HCT116 (cell line): ENCODE measurements at regions not wholly inside any gene's neighbourhood (a gene's known extent, or its start where the extent isn't known, plus 50 kb on each side); places are given as distances from the start of the nearest gene placed in this dataset.

Experiments used
- ATAC-seq: fragments of 200-7000 bp; cut with Tn5 transposase; 2 replicates; pipeline ENCODE4 v1.9.1; 2020; ENCODE audit warnings: mild to moderate bottlenecking, moderate library complexity
- BruUV-seq: library from RNA; stranded (reverse); fragments of 400-500 nt; replicated peaks from 2 replicates; lab custom pipeline; 2021; lab: Mats Ljungman, UMichigan
- CTCF ChIA-PET: fragments of 300-600 bp; sonication (Branson Sonifier 250); formaldehyde crosslinking; loops from one replicate; lab custom pipeline; 2021; ENCODE audit warnings: antibody characterized with exemption; lab: Charles Lee
- POLR2A ChIA-PET: fragments of 300-600, 350-600 bp; sonication (Branson Sonifier 250); formaldehyde crosslinking; loops from one replicate; lab custom pipeline; 2021; ENCODE audit warnings: antibody characterized with exemption; lab: Charles Lee
- RAD21 ChIA-PET, 2 experiments: fragments of 300-600 bp; sonication (Branson Sonifier 250); formaldehyde crosslinking; loops; one replicate each; lab custom pipeline; 2023; ENCODE audit warnings: low total read pairs in 2 of 2; ENCODE audit not compliant: uncharacterized antibody in 2 of 2, unreplicated experiment in 2 of 2, low non-redundant PET in 1 of 2; lab: Charles Lee
- DNase-seq: peaks from one replicate; pipeline ENCODE4 v3.0.0-alpha.2; 2010; ENCODE audit warnings: low read depth, low spot score
- H2AFZ ChIP-seq: fragments of 200-600 bp; shearing (Covaris generic), sonication (generic); 2 replicates; pipeline ENCODE4 v1.6.1; 2017; ENCODE audit warnings: low read depth, mixed run types, mixed read lengths, antibody characterized with exemption, low read length; ENCODE audit not compliant: poor library complexity, severe bottlenecking
- H3K27ac ChIP-seq: 2 replicates; pipeline ENCODE4 v1.5.1; 2012; ENCODE audit warnings: low read depth, low read length
- H3K27me3 ChIP-seq: fragments of 200-600 bp; sonication (generic); 2 replicates; pipeline ENCODE4 v1.6.1; 2016; ENCODE audit warnings: mixed run types, low read length, mixed read lengths; ENCODE audit not compliant: insufficient read depth
- H3K36me3 ChIP-seq, 2 experiments: fragments of 200-500 bp in 1 of 2; fragments of 200-600 bp in 1 of 2; sonication (Bioruptor generic) in 1 of 2; sonication (generic) in 1 of 2; 2 replicates each; pipeline versions ENCODE4 v1.5.1 to v1.6.1; 2014 to 2016; ENCODE audit warnings: low read length in 2 of 2, inconsistent platforms in 1 of 2, mixed read lengths in 1 of 2, mixed run types in 1 of 2; ENCODE audit not compliant: insufficient read depth in 2 of 2, control insufficient read depth in 1 of 2
- H3K4me1 ChIP-seq, 2 experiments: fragments of 200-600 bp in 1 of 2; sonication (generic) in 1 of 2; 2 replicates each; pipeline versions ENCODE4 v1.5.1 to v1.6.1; 2012 to 2017; ENCODE audit warnings: low read length in 2 of 2, inconsistent platforms in 1 of 2, mild to moderate bottlenecking in 1 of 2, mixed read lengths in 1 of 2, mixed run types in 1 of 2, moderate library complexity in 1 of 2; ENCODE audit not compliant: insufficient read depth in 2 of 2, control insufficient read depth in 1 of 2
- H3K4me2 ChIP-seq: fragments of 200-600 bp; sonication (generic); 2 replicates; pipeline ENCODE4 v1.6.1; 2017; ENCODE audit warnings: mixed run types, low read length, mixed read lengths
- H3K4me3 ChIP-seq, 2 experiments: fragments of 200-600 bp in 1 of 2; sonication (generic) in 1 of 2; replicated peaks in 1 of 2; 2 replicates each; pipeline ENCODE4 v1.5.1; 2011 to 2016; ENCODE audit warnings: low read length in 2 of 2, control low read depth in 1 of 2, low read depth in 1 of 2, mild to moderate bottlenecking in 1 of 2, mixed read lengths in 1 of 2, mixed run types in 1 of 2
- H3K79me2 ChIP-seq: fragments of 200-600 bp; sonication (generic); 2 replicates; pipeline ENCODE4 v1.6.1; 2017; ENCODE audit warnings: mild to moderate bottlenecking, mixed run types, low read length, moderate library complexity, mixed read lengths; ENCODE audit not compliant: insufficient read depth
- H3K9ac ChIP-seq: fragments of 200-600 bp; sonication (generic); 2 replicates; pipeline ENCODE4 v1.6.1; 2016; ENCODE audit warnings: low read length, mixed read lengths
- H3K9me2 ChIP-seq: fragments of 200-600 bp; sonication (generic), shearing (Covaris generic); 2 replicates; pipeline ENCODE4 v1.6.1; 2017; ENCODE audit warnings: mixed run types, mild to moderate bottlenecking, moderate library complexity; ENCODE audit not compliant: insufficient read depth
- H3K9me3 ChIP-seq, 2 experiments: fragments of 200-500 bp in 1 of 2; fragments of 200-600 bp in 1 of 2; sonication (Bioruptor generic) in 1 of 2; sonication (generic) in 1 of 2; 2 replicates each; pipeline ENCODE4 v1.6.1; 2014 to 2017; ENCODE audit warnings: low read length in 2 of 2, mixed read lengths in 2 of 2, inconsistent platforms in 1 of 2, low read depth in 1 of 2, mild to moderate bottlenecking in 1 of 2, mixed run types in 1 of 2, moderate library complexity in 1 of 2; ENCODE audit not compliant: control insufficient read depth in 1 of 2, insufficient read depth in 1 of 2
- H4K20me1 ChIP-seq: fragments of 200-600 bp; sonication (generic), shearing (Covaris generic); 2 replicates; pipeline ENCODE4 v1.6.1; 2017; ENCODE audit warnings: mixed run types, mild to moderate bottlenecking, moderate library complexity; ENCODE audit not compliant: insufficient read depth
- ATF3 ChIP-seq: IDR thresholded peaks from 2 replicates; pipeline ENCODE4 v1.6.1; 2012
- CEBPB ChIP-seq: IDR thresholded peaks from 2 replicates; pipeline ENCODE4 v1.6.1; 2012; ENCODE audit warnings: low read depth
- CTCF ChIP-seq, 3 experiments: fragments of 200-600 bp in 1 of 3; sonication (generic) in 1 of 3; IDR thresholded peaks in 2 of 3; conservative IDR thresholded peaks in 1 of 3; 2 replicates each; pipeline ENCODE4 v1.5.1; 2012 to 2017; ENCODE audit warnings: low read depth in 2 of 3, low read length in 2 of 3, antibody characterized with exemption in 1 of 3, borderline replicate concordance in 1 of 3, control low read depth in 1 of 3, mild to moderate bottlenecking in 1 of 3, mixed read lengths in 1 of 3, mixed run types in 1 of 3, moderate library complexity in 1 of 3; ENCODE audit not compliant: insufficient read depth in 1 of 3
- EGR1 ChIP-seq: IDR thresholded peaks from 2 replicates; pipeline ENCODE4 v1.6.1; 2012; ENCODE audit warnings: low read depth
- EZH2 ChIP-seq: fragments of 200-600 bp; sonication (generic); IDR thresholded peaks from 2 replicates; pipeline ENCODE4 v1.6.1; 2017; ENCODE audit warnings: antibody characterized with exemption, mixed run types
- FOSL1 ChIP-seq: IDR thresholded peaks from 2 replicates; pipeline ENCODE4 v1.6.1; 2012; ENCODE audit warnings: low read depth
- JUND ChIP-seq: IDR thresholded peaks from 2 replicates; pipeline ENCODE4 v1.6.1; 2012
- MAX ChIP-seq: IDR thresholded peaks from 2 replicates; pipeline ENCODE4 v1.6.1; 2012
- POLR2AphosphoS5 ChIP-seq: IDR thresholded peaks from 2 replicates; pipeline ENCODE4 v1.6.1; 2011; ENCODE audit warnings: mild to moderate bottlenecking, low read depth, low read length, moderate library complexity
- RAD21 ChIP-seq: IDR thresholded peaks from 2 replicates; pipeline ENCODE4 v1.6.1; 2012; ENCODE audit warnings: low read depth, mild to moderate bottlenecking
- ZFX ChIP-seq: fragments of 450-650 bp; IDR thresholded peaks from 2 replicates; pipeline ENCODE4 v1.6.1; 2017
- ZNF274 ChIP-seq: fragments of 200-500 bp; sonication (Bioruptor generic); IDR thresholded peaks from 2 replicates; pipeline ENCODE4 v1.6.1; 2014; ENCODE audit warnings: mild to moderate bottlenecking, low read depth, low read length, inconsistent platforms
- intact Hi-C: fragments of 100-400 bp; cut with micrococcal nuclease; formaldehyde crosslinking; loops from 2 replicates; pipeline ENCODE4 v1.10.0; 2022
- TF ChIP-seq, protein P1 (sequence below): IDR thresholded peaks from 2 replicates; pipeline ENCODE4 v1.6.1; 2011; ENCODE audit warnings: mild to moderate bottlenecking, low read length, moderate library complexity; ENCODE audit not compliant: insufficient replicate concordance; ENCODE audit errors: extremely low read depth

GRCh38 chr4:129453524-129454200, 357.7 kb downstream of the C4orf33 start:
- no peaks in the 10 kb centered on the region for H3K36me3 ChIP-seq
- H3K4me1 ChIP-seq: no peaks in the 10 kb centered on the region
- no peaks in the 10 kb centered on the region for H4K20me1 ChIP-seq
- no peaks in the 10 kb centered on the region for H3K79me2 ChIP-seq
- BruUV-seq: no TSS peak
- no peak overlapping the region for H3K27ac ChIP-seq
- no peak overlapping the region for H3K4me3 ChIP-seq
- ATAC-seq: no peak
- TF ChIP-seq MAX (no peak), EGR1 (no peak), CEBPB (no peak), CTCF (IDR thresholded peaks at IDR 0.05 in 2 of 3, conservative IDR thresholded peaks at IDR 0.05 in 1 of 3; ENCODE audit: borderline replicate concordance in 1 of 3, insufficient read depth in 1 of 3, low read depth in 2 of 3, low read length in 2 of 3) (no peak), EZH2 (no peak), ZNF274 (no peak), ATF3 (no peak), POLR2AphosphoS5 (no peak), JUND (no peak), RAD21 (no peak), FOSL1 (no peak), ZFX (no peak)
- TF ChIP-seq, protein P1, sequence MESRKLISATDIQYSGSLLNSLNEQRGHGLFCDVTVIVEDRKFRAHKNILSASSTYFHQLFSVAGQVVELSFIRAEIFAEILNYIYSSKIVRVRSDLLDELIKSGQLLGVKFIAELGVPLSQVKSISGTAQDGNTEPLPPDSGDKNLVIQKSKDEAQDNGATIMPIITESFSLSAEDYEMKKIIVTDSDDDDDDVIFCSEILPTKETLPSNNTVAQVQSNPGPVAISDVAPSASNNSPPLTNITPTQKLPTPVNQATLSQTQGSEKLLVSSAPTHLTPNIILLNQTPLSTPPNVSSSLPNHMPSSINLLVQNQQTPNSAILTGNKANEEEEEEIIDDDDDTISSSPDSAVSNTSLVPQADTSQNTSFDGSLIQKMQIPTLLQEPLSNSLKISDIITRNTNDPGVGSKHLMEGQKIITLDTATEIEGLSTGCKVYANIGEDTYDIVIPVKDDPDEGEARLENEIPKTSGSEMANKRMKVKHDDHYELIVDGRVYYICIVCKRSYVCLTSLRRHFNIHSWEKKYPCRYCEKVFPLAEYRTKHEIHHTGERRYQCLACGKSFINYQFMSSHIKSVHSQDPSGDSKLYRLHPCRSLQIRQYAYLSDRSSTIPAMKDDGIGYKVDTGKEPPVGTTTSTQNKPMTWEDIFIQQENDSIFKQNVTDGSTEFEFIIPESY: no peak
- RAD21 ChIA-PET: no interaction called here
- DNase-seq: no peak
- intact Hi-C loops: no loop called here
- no peaks in the 10 kb centered on the region for H3K27me3 ChIP-seq
- CTCF ChIA-PET: no interaction called here
- H3K9me3 ChIP-seq: no peaks in the 10 kb centered on the region
- no peak overlapping the region for H3K4me2 ChIP-seq
- POLR2A ChIA-PET: no interaction called here
- no peaks in the 10 kb centered on the region for H3K9me2 ChIP-seq
- no peak overlapping the region for H3K9ac ChIP-seq
- no peak overlapping the region for H2AFZ ChIP-seq
